Upper lobe of left lung (tissue), 6 donors: ENCODE measurements at regions not wholly inside any gene's neighbourhood (a gene's known extent, or its start where the extent isn't known, plus 50 kb on each side); places are given as distances from the start of the nearest gene placed in this dataset.

ENCODE experiments used
- ATAC-seq, 2 donors: fragments of 200-7000 bp; cut with Tn5 transposase; one replicate each; pipeline ENCODE4 v1.9.1; 2022; ENCODE audit warnings: mild to moderate bottlenecking in 2 of 2, moderate library complexity in 2 of 2; ENCODE audit not compliant: low FRiP score in 2 of 2
- DNase-seq, 2 donors: peaks; one replicate each; pipeline ENCODE4 v3.0.0-alpha.2; 2019 to 2020
- H3K27ac ChIP-seq, 4 donors: fragments of 200-600 bp; sonication (generic); one replicate each; pipeline ENCODE4 v1.5.1; 2016 to 2019
- H3K27me3 ChIP-seq, 4 donors: fragments of 200-600 bp; sonication (generic); one replicate each; pipeline ENCODE4 v1.5.1; 2017 to 2019
- H3K36me3 ChIP-seq, 4 donors: fragments of 200-600 bp; sonication (generic); one replicate each; pipeline ENCODE4 v1.5.1; 2016 to 2019
- H3K4me1 ChIP-seq, 4 donors: fragments of 200-600 bp; sonication (generic); one replicate each; pipeline ENCODE4 v1.5.1; 2018 to 2019
- H3K4me3 ChIP-seq, 4 donors: fragments of 200-600 bp; sonication (generic); one replicate each; pipeline ENCODE4 v1.5.1; 2017 to 2019; ENCODE audit warnings: mild to moderate bottlenecking in 2 of 4, moderate library complexity in 1 of 4
- H3K9me3 ChIP-seq, 4 donors: fragments of 200-600 bp; sonication (generic); one replicate each; pipeline ENCODE4 v1.5.1; 2018 to 2019
- CTCF ChIP-seq, 6 experiments: fragments of 450-650 bp in 4 of 6; fragments of 200-600 bp in 2 of 6; sonication (generic) in 2 of 6; IDR thresholded peaks; one replicate each; pipeline ENCODE4 v1.5.1; 2016 to 2019; ENCODE audit warnings: antibody characterized with exemption in 6 of 6
- EP300 ChIP-seq, 4 donors: sonication (generic); formaldehyde crosslinking; IDR thresholded peaks; one replicate each; pipeline ENCODE4 v1.5.1; 2017; ENCODE audit warnings: antibody characterized with exemption in 4 of 4, control low read depth in 2 of 4
- POLR2A ChIP-seq, 4 donors: fragments of 450-650 bp; IDR thresholded peaks; one replicate each; pipeline ENCODE4 v1.5.1; 2016 to 2017; ENCODE audit warnings: antibody characterized with exemption in 4 of 4, mild to moderate bottlenecking in 2 of 4
- POLR2AphosphoS5 ChIP-seq, 2 donors: sonication (generic); formaldehyde crosslinking; IDR thresholded peaks; one replicate each; pipeline ENCODE4 v1.5.1; 2017; ENCODE audit warnings: antibody characterized with exemption in 2 of 2
- WGBS, 2 donors: methylation state at CpG; one replicate each; pipeline ENCODE4 v1.1.5; 2017 to 2018; 5-methylcytosine and 5-hydroxymethylcytosine counted together
- donor health status: DM: no; HTN: no; CAD: no; lungs with moderate emphysema.
- donor health status: DM: no; HTN: yes; CAD: no; lungs with severe emphysema.

DNA sequence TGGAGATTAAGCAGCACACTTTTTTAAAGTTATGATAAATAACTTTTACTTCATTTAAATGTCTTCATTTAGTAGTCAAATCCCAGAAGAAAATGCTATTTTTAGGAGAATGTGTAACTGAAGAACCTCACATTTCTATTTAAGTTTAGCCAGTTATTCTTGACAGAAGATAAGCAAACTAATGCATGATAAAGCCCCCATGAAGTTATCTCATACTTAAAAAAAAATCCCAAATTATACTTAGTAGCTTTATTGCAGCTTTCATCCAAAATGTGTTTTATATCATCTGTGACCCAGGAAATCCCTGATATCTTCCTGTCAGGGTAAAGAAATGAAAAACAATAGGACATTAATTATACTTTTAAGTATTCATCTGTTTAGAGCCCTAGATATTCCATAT is 124.8 kb upstream of the SYT6 start:
- H3K4me3 ChIP-seq = no peak overlapping the region
- TF ChIP-seq POLR2AphosphoS5 (IDR thresholded peaks at IDR 0.05) (no peak), CTCF (IDR thresholded peaks at IDR 0.05) (no peak), POLR2A (IDR thresholded peaks at IDR 0.05) (no peak), EP300 (IDR thresholded peaks at IDR 0.05) (no peak)
- H3K36me3 ChIP-seq = no peaks in the 10 kb centered on the region
- H3K27ac ChIP-seq = no peak overlapping the region
- H3K27me3 ChIP-seq = no peaks in the 10 kb centered on the region
- DNase-seq = no peak
- ATAC-seq = no peak
- no peaks in the 10 kb centered on the region for H3K9me3 ChIP-seq
- H3K4me1 ChIP-seq = no peaks in the 10 kb centered on the region

GRCh38 chr1:114274621-114275317 is 121.1 kb upstream of the SYT6 start:
- TF ChIP-seq POLR2A (IDR thresholded peaks at IDR 0.05) (no peak), EP300 (IDR thresholded peaks at IDR 0.05) (no peak), POLR2AphosphoS5 (IDR thresholded peaks at IDR 0.05) (no peak), CTCF (IDR thresholded peaks at IDR 0.05) (no peak)
- H3K4me3 ChIP-seq = no peak overlapping the region
- no peaks in the 10 kb centered on the region for H3K27me3 ChIP-seq
- no peak for DNase-seq
- ATAC-seq = no peak
- H3K27ac ChIP-seq = no peak overlapping the region
- no peaks in the 10 kb centered on the region for H3K9me3 ChIP-seq
- H3K4me1 ChIP-seq = no peaks in the 10 kb centered on the region
- 74 to 82% methylated on average over 5 of the region's 5 CpGs for WGBS, 2 donors
- no peaks in the 10 kb centered on the region for H3K36me3 ChIP-seq

DNA sequence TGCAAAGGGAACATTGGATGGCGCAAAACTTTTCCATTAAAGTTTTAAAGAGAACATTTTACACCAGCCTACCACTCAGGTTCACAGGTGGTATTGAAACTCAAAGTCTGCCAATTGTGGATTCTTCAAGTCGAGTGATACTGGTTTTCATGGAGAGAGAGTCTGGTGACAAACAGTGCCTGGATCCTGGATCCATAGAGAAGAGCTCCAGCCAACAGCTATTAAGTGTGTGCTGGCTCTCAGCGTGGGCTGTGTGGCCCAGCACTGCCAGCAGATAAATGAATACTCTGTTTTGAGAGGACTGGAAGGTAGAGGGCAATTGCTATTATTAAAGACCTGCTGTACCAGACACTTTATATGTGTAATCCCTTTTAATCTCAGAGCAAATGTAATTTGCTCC is 118.9 kb upstream of the SYT6 start:
- DNase-seq (no peak), ATAC-seq (no peak)
- 67 to 73% methylated on average over 3 of the region's 3 CpGs for WGBS, 2 donors
- no peaks in the 10 kb centered on the region for H3K9me3 ChIP-seq
- H3K27me3 ChIP-seq = no peaks in the 10 kb centered on the region
- H3K4me3 ChIP-seq = no peak overlapping the region
- no peaks in the 10 kb centered on the region for H3K36me3 ChIP-seq
- H3K4me1 ChIP-seq = no peaks in the 10 kb centered on the region
- TF ChIP-seq EP300 (IDR thresholded peaks at IDR 0.05) (no peak), POLR2A (IDR thresholded peaks at IDR 0.05) (no peak), POLR2AphosphoS5 (IDR thresholded peaks at IDR 0.05) (no peak), CTCF (IDR thresholded peaks at IDR 0.05) (no peak)
- no peak overlapping the region for H3K27ac ChIP-seq

DNA sequence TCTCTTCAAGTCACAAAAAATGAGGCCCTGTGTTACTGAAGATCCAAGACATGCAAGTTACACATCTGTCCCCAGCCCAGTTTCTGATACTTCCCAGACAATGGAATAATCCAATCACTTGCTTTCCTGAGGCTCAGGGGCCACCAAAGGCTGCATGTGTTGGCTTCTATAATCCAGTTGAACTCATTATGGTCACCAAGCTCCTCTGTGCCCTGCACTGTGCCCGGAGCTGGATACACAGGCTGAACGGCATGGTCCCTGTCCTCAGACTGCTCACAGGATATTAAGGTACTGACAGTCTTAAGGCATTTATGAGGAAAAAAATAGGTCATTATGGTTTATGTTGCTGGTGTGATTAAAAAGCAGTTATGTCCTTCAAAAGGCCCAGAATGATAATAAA is 117.0 kb upstream of the SYT6 start:
- WGBS, 2 donors = 89 to 92% methylated on average over 2 of the region's 2 CpGs
- TF ChIP-seq EP300 (IDR thresholded peaks at IDR 0.05) (no peak), POLR2A (IDR thresholded peaks at IDR 0.05) (no peak)
- H3K4me3 ChIP-seq = no peak overlapping the region
- no peaks in the 10 kb centered on the region for H3K27me3 ChIP-seq
- DNase-seq = no peak
- no peaks in the 10 kb centered on the region for H3K9me3 ChIP-seq
- ATAC-seq = no peak
- H3K4me1 ChIP-seq = no peaks in the 10 kb centered on the region
- H3K36me3 ChIP-seq = no peaks in the 10 kb centered on the region
- H3K27ac ChIP-seq = no peak overlapping the region

- Histone ChIP-seq H3K27ac (no peak overlapping the region), H3K27me3 (no peaks in the 10 kb centered on the region), H3K9me3 (no peaks in the 10 kb centered on the region), H3K4me1 (no peaks in the 10 kb centered on the region), H3K4me3 (no peak overlapping the region), H3K36me3 (no peaks in the 10 kb centered on the region)
- ATAC-seq = no peak
- no peak for TF ChIP-seq EP300 (IDR thresholded peaks at IDR 0.05)
- no peak for TF ChIP-seq POLR2AphosphoS5 (IDR thresholded peaks at IDR 0.05)
- TF ChIP-seq CTCF (IDR thresholded peaks at IDR 0.05) = no peak
- TF ChIP-seq POLR2A (IDR thresholded peaks at IDR 0.05) = no peak
- WGBS, 2 donors = 80 to 84% methylated on average over 2 of the region's 2 CpGs
- no peak for DNase-seq
These were observed 116.6 kb upstream of the SYT6 start for GRCh38 chr1:114270282-114270681.
